GM12878 (cell line): ENCODE measurements at regions not wholly inside any gene's neighbourhood (a gene's known extent, or its start where the extent isn't known, plus 50 kb on each side); places are given as distances from the start of the nearest gene placed in this dataset.

Experiments
- CTCF ChIP-seq, 3 experiments: IDR thresholded peaks in 2 of 3; conservative IDR thresholded peaks in 1 of 3; 2 replicates each; pipeline ENCODE4 v1.5.1; 2011; ENCODE audit warnings: low read depth in 3 of 3, low read length in 3 of 3, mild to moderate bottlenecking in 3 of 3, control low read depth in 2 of 3, moderate library complexity in 2 of 3, inconsistent platforms in 1 of 3, mixed read lengths in 1 of 3; ENCODE audit not compliant: control insufficient read depth in 2 of 3, insufficient read depth in 1 of 3; ENCODE audit errors: extremely low read depth in 1 of 3
- E2F4 ChIP-seq: IDR thresholded peaks from 2 replicates; pipeline ENCODE4 v1.6.1; 2012; ENCODE audit warnings: low read depth, low read length, improper control_type of control experiment
- FOXK2 ChIP-seq: fragments of 450-650 bp; IDR thresholded peaks from 2 replicates; pipeline ENCODE4 v1.6.1; 2017; ENCODE audit warnings: mild to moderate bottlenecking, moderate library complexity
- HDAC2 ChIP-seq: fragments of 200-600 bp; sonication (generic); IDR thresholded peaks from 2 replicates; pipeline ENCODE4 v1.6.1; 2017
- MYC ChIP-seq: IDR thresholded peaks from 2 replicates; pipeline ENCODE4 v1.6.1; 2011; ENCODE audit warnings: mild to moderate bottlenecking, low read length, moderate library complexity, inconsistent platforms; ENCODE audit not compliant: insufficient read depth, insufficient replicate concordance, insufficient read length, severe bottlenecking
- NFYB ChIP-seq: IDR thresholded peaks from 2 replicates; pipeline ENCODE4 v1.6.1; 2011; ENCODE audit warnings: low read depth, mild to moderate bottlenecking, low read length, improper control_type of control experiment, moderate library complexity; ENCODE audit not compliant: insufficient read depth
- RFX5 ChIP-seq: IDR thresholded peaks from 2 replicates; pipeline ENCODE4 v1.6.1; 2011; ENCODE audit warnings: low read depth, low read length, improper control_type of control experiment

GRCh38 chr2:204441316-204441715, 104.0 kb upstream of the PARD3B start:
- no peak for TF ChIP-seq E2F4
- TF ChIP-seq HDAC2, result no peak
- no peak for TF ChIP-seq MYC
- no peak for TF ChIP-seq CTCF (IDR thresholded peaks at IDR 0.05 in 2 of 3, conservative IDR thresholded peaks at IDR 0.05 in 1 of 3; ENCODE audit: control insufficient read depth in 2 of 3, extremely low read depth in 1 of 3, insufficient read depth in 1 of 3, low read depth in 3 of 3, low read length in 3 of 3)
- no peak for TF ChIP-seq NFYB
- no peak for TF ChIP-seq RFX5
- TF ChIP-seq FOXK2, result no peak
